ENCODE measurements at regions not wholly inside any gene's neighbourhood (a gene's known extent, or its start where the extent isn't known, plus 50 kb on each side); places are given as distances from the start of the nearest gene placed in this dataset.

DNA sequence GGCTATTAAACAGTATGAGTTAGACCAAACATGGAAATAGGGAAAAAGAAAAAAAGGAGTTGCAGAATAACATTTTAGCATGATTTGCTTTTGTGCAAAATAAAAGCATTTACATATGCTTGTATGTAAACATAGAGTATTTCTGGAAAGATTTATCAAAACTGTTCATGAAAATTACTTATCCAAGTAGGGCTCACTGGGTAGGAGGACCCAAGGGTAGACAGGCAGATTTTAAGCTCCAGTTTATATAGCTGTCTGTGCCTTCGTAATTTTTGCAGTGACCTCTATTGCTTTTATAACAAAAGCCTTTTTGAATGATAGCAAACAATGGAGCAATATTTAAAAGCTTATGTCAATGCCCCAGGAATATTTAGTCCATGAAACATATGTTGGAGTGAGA lies 228.8 kb upstream of the IRF2BP2 start:
- TF ChIP-seq, protein P1, sequence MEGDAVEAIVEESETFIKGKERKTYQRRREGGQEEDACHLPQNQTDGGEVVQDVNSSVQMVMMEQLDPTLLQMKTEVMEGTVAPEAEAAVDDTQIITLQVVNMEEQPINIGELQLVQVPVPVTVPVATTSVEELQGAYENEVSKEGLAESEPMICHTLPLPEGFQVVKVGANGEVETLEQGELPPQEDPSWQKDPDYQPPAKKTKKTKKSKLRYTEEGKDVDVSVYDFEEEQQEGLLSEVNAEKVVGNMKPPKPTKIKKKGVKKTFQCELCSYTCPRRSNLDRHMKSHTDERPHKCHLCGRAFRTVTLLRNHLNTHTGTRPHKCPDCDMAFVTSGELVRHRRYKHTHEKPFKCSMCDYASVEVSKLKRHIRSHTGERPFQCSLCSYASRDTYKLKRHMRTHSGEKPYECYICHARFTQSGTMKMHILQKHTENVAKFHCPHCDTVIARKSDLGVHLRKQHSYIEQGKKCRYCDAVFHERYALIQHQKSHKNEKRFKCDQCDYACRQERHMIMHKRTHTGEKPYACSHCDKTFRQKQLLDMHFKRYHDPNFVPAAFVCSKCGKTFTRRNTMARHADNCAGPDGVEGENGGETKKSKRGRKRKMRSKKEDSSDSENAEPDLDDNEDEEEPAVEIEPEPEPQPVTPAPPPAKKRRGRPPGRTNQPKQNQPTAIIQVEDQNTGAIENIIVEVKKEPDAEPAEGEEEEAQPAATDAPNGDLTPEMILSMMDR (conservative IDR thresholded peaks at IDR 0.05; ENCODE audit: low read depth, low read length) = no peak
- no peak for DNase-seq (ENCODE audit: low read depth)
- H3K4me3 ChIP-seq (ENCODE audit: low read length) = no peak overlapping the region

DNA sequence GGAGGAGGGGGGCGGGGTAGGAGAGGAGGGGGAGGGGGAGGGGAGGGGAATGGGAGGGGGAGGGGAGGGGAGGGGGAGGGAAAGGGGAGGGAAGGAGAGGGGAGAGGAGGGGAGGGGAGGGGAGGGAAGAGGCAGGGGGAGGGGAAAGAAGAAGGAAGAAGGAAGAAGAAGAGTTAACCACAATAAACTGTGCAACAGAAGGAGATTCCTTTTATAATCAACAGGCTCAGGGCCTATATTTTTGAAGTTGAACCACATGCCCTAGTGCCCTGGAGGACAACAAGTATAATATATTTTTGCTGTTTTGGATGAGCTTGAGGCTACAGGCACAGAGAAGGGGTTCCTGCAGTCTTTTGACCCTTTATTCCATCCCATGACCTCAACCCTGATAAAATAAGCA lies 228.2 kb upstream of the IRF2BP2 start:
- no peak overlapping the region for H3K4me3 ChIP-seq (ENCODE audit: low read length)
- no peak for DNase-seq (ENCODE audit: low read depth)
- TF ChIP-seq, protein P1 (conservative IDR thresholded peaks at IDR 0.05; ENCODE audit: low read depth, low read length) = no peak

DNA sequence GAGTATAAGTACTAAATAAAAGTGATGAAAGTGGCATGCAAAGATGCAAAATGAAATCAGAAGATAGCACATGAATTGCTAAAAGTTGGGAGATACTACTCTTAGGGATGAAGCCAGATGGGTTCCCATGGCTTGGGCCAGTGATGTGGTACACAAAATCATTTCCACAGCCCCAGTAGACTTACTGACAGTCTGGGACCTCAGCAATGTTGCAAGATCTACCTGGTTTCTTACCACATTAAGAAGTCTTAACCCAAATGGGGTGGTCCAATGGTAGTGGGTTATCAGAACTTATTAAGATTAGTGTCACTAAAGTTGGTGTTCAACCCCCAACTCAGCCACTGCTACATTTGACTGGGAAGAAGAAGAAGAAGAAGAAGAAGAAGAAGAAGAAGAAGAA lies 227.7 kb upstream of the IRF2BP2 start:
- no peak overlapping the region for H3K4me3 ChIP-seq (ENCODE audit: low read length)
- TF ChIP-seq, protein P1 (conservative IDR thresholded peaks at IDR 0.05; ENCODE audit: low read depth, low read length) = no peak
- DNase-seq (ENCODE audit: low read depth) = no peak

DNA sequence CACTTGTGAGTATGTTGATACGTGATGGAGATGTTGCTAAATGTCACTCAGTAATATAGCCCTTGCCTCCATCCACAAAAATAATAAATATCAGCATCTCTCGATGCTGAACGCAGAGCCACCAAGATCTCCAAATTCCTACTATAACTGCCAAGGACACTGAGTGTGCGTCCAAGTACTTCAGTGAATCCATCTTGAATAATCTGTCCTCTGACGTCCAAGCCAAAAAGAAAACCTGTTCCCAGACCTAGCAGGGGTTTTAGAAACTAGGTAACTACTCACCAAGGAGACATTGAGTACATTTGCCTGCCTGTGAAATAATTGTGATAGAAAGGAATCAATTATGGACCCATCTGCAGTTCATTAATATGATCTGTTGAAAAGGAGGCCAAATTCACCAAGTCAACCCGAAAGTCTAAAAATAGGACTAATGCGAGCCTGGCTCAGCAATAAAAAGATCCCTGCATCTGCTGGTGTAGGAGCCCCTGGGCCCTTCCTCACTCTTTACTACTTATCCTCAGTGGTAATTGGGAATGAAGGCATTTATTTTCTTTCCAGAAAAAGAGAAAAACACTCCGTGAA lies 226.9 kb upstream of the IRF2BP2 start:
- no peak overlapping the region for H3K4me3 ChIP-seq (ENCODE audit: low read length)
- TF ChIP-seq, protein P1 (conservative IDR thresholded peaks at IDR 0.05; ENCODE audit: low read depth, low read length) = no peak
- no peak for DNase-seq (ENCODE audit: low read depth)

DNA sequence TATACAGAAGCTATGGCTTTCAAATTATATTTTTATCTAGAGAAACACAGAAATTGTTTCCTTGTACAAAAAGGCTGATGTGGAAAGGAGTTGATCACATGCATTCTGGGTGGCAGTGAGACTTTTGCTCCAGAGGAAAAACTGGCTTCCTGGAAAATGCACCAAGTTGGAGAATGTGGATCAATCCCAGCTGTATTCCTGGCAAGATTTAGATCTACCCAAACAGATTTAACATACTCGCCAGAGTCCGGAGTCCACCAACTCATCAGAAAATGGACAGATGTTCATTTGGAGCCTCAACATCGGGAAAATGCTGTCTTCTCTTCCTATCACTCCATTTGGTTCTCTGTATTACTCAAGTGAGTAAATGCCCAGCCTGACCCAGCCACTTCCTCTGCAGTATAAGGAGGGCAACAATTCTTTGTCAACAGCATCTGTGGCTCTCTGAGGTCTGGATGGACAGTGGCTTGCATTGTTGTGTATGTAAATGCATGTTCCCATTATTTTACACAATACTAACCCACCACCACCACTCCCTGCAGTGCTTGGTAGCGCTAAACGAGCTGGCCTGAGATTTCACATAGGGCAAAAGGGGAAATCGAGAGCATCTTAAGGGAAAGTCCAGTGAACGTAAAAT lies 226.2 kb upstream of the IRF2BP2 start:
- no peak for DNase-seq (ENCODE audit: low read depth)
- TF ChIP-seq, protein P1 (conservative IDR thresholded peaks at IDR 0.05; ENCODE audit: low read depth, low read length) = no peak
- no peak overlapping the region for H3K4me3 ChIP-seq (ENCODE audit: low read length)

DNA sequence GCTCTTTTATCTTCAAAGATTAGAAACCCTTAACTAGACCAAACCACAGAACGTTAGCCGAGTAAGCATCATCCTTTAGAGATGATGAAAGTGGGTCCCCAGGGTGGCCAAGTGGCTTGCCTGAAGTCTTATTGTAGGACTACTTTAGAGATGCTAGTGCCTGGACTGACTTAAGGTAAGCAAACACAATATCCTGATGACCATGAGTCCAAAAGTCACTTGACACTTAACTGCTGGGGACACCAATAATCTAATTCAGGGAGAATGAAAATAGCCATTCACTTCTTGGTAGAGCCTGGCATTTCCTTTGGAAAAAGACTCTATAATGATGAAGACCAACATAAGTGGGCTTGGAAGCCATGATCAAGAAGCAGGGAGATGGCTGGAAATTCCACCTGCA lies 225.3 kb upstream of the IRF2BP2 start:
- H3K4me3 ChIP-seq (ENCODE audit: low read length) = no peak overlapping the region
- TF ChIP-seq, protein P1 (conservative IDR thresholded peaks at IDR 0.05; ENCODE audit: low read depth, low read length) = no peak
- no peak for DNase-seq (ENCODE audit: low read depth)

DNA sequence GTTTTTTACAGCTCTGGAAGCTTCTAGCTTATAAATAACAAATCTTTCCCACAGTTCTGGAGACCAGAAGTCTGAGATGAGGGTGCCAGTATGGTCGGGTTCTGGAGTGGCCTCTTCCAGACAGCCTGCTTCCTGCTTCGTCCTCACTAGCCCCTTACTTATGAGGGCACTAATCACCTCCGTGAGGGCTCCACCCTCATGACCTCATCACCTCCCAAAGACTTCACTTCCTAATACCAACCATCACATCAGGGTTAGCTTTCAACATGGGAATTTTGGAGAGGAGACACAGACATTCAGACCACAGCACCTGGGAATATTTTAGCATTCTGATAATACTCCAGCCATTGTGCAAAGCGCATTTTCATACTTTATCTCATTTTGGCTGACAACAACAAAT lies 223.7 kb upstream of the IRF2BP2 start:
- H3K4me3 ChIP-seq (ENCODE audit: low read length) = no peak overlapping the region
- TF ChIP-seq, protein P1 (conservative IDR thresholded peaks at IDR 0.05; ENCODE audit: low read depth, low read length) = no peak
- no peak for DNase-seq (ENCODE audit: low read depth)

Data from retinal pigment epithelial cell (primary cell).